Left renal pelvis (tissue), 4 donors: ENCODE measurements at regions not wholly inside any gene's neighbourhood (a gene's known extent, or its start where the extent isn't known, plus 50 kb on each side); places are given as distances from the start of the nearest gene placed in this dataset.

Experiments
- DNase-seq, 4 donors: peaks; one replicate each; pipeline ENCODE4 v3.0.0-alpha.2; 2013; ENCODE audit warnings: low read depth in 4 of 4, low spot score in 3 of 4

DNA sequence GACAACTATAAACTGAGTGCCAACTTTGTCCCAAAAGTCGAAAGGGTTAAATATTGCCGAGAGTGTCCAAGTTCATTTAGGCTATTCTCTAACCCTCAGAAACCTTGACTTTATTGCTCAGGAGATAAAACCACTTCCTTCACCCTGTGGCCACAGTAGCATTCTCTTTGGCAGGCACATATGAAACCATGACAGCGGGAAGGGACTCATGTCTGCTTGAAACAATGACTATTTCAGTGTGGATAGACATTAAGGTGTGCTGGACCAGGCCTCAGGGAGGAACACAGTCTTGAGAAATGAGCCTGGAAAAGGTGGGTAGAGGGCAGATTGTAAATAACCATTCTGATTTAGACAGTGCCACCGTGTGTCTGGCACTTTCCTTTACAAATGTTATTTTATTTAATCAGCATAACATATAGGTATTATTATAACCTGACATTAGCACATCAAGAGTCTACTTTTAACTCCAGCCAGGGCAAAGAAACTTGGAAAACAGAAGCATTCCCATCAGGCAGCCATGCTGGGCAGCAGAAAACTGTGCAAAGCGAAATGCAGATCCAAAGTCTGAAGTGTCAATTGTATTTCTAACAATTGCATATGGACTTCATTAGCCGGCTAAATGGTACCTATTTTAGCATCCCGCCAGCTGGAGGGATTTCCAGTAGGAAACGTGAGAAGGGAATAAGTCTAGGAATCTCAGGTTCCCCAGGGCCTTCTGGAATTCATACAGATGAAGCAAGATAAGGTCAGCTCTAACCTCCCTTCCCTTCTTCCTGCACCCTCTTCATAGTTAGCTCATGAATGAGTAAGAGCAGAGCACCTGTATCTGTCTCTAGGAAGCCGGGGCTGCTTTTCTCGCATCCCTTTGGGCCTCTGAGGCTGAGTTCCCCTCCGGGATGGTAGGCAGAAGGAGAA, 212.8 kb upstream of the ELAC2 start:
- no peak for DNase-seq

DNA sequence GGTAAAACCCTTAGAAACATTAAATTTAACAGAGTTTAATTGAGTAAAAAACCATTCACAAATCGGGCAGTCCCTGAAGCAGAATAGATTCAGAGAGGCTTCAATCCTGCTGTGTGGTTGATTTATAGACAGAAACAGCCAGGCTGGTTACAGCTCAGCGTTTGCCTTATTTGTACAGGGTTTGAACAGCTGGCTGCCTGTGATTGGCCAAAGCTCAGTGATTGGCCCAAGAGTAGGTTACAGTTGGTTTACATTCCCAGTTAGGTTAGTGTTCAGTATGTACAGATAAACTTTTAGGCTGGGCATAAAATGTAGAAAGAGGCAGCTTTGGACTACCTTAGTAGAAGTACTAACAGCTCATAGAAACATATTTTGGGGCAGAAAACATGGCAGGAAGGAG, 210.4 kb upstream of the ELAC2 start:
- DNase-seq, result no peak

DNA sequence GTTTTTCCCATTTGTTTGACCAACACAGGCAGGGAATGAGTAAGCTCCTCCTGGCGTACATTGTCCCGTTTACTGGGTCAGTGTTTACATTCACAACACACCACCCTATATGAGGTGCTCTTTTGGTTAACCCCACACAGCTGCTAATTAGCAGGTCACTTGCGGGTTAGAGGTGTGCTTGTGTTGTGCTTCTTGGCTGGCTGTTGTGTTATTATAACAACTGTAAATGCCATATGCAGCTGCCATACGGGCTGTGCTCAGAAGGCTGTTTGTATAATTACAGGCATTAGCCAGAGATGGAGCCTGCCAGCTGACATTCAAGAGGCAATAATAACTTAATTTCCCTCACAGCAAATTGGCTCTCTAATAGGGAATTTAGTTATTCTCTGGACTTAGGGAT, 205.1 kb upstream of the ELAC2 start:
- peak in 1 of 4 donors; percentile 12 for DNase-seq

DNA sequence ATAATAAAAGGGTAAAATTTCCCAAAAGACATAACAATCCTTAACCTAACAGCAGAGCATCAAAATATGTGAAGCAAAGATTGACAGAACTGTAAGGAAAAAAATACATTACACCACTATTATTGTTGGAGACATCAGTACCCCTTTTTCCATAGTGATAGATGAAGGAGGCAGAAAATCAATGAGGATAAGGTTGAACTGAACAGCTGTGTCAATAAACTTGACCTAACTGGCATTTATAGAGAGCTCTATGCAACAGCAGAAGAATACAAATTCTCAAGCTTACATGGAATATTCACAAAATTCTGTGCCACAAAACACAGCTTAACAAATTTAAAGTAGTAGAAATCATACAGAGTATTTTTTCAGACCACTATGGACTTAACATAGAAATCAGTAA, 195.0 kb upstream of the ELAC2 start:
- no peak for DNase-seq

DNA sequence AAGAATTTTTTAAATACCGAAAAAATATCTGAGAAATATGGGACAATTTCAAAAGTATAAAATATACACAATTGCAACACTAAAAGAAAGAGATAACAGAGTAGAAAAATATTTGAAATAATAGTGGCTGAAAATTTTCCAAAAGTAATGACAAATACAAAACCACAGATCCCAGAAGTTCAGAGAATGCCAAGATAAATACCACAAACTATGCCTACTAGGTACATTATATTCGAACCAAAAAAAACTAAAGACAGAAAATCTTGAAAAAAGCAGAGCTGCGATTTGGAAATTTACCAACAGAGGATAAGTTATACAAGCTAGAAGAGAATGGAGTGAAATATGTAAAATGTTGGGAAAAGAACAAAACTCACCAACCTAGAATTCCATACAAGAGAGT, 191.3 kb upstream of the ELAC2 start:
- DNase-seq, result no peak

DNA sequence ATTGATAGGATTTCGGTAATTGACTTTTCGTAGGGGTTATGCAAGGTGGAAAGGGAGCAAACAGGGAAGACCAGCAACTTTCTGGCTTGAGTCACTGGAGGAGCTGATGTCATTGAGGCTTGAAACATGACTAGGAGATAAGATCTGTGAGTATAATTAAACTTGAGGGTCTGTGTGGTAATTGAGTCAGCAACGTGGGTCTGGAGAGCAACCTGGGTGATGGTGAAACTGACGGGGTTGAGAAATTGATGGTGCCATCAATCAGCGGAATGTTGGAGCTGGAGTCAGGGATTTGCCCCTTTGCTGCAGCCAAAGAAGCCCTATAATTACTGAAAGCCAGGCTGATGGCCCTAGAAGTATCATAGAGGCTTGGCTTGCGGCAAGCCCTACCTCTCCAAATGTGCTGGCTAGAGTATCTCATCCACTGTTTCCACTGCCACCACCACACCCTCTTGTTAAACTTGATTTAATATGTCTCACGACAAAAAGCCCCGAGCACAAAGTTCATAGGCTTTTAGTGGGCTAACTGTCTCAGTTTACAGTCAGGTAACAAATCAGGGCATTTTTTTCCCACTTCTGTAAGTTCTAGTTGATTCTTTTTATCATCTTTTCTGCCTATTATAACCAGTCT, 186.9 kb upstream of the ELAC2 start:
- no peak for DNase-seq

DNA sequence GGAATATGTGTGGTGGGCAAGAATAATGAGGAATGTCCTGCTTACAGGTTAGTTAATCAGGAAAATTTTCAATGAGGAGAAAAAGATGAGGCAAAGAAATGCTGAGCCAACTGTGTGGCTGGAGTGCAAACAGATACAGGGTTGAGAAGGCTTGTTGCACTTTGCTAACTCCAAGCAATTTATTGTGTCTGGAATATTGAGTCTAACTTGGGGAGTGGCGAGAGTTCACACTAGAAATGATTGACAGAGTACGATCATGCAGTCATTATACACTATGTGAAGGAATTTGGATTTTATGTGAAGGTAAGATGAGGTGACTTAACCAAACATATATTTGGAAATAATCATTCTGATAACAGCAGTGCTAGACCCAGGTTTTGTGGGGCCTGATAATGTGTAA, 185.0 kb upstream of the ELAC2 start:
- DNase-seq, result no peak

DNA sequence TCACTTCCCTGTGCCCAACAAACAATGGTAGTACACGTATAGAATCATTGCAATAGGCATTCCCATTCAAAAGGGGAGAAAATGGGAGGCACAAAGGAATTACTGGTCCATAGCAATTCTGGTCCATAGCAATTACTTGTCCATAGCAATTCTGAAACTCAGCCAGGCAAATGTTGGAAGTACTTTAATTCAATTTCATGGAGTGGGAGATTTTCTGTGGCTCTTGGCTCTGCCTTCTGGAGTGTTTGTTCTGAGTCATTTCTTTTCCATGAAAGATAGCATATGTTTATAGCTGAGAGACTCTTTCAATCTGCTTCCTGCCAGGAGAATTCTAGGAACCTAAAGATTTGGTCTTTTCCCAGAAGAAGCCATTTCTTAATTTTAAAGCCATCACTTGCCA, 182.8 kb upstream of the ELAC2 start:
- DNase-seq, result no peak

DNA sequence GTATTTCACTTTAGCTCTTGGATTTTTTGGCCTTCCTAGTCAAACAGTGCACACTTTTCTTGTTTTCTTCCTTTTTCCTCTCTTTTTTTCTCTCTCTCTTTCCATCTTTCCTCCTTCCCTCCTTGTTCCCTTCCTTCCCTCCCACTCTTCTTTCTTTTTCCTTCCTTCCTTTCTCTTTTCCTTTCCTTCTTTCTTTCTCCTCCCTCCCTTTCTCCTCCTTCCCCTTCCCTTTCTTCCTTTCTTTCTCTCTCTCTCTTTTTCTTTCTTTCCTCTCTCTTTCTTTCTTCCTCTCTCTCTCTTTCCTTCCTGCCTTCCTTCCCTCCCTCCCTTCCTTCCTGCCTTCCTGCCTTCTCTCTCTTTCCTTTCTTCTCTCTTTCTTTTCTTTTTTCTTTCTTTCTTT, 181.6 kb upstream of the ELAC2 start:
- DNase-seq, result no peak

DNA sequence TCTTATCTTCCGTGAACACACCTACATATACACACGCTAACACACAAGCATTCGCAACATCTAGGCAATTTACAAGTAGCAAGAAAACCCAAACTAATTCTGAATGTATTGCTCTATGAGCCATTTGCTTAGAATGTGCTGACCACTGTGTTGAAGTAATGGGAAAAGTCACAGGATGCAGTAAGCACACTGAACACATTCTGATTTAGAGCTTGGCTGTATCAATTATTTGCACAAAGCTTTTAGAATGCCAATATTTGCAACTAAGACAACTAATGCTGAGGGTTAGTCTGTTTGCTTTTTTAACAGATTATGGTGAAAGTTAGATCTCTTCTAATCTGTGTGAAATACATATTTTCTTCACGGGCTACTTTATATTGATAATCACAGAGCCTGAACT, 179.8 kb upstream of the ELAC2 start:
- DNase-seq, result no peak

DNA sequence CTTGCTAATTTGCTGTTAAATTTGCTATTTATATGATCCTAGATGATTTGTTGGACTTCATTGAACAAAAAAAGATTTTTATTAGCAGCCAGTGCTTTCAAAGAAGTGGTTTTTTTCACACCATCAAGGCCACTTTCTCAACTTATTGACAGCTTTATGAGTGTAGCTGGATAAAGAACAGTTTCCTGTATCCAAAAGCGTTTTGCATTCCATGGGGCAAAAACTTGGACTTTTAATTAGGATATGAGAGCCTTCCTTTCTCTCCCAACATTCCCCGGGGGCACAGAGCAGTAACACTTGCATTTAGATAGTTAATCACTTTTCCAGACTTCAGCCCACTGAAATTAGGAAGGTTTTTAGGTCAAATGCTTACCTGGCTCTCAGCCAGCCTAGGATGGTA, 177.1 kb upstream of the ELAC2 start:
- DNase-seq, result no peak

DNA sequence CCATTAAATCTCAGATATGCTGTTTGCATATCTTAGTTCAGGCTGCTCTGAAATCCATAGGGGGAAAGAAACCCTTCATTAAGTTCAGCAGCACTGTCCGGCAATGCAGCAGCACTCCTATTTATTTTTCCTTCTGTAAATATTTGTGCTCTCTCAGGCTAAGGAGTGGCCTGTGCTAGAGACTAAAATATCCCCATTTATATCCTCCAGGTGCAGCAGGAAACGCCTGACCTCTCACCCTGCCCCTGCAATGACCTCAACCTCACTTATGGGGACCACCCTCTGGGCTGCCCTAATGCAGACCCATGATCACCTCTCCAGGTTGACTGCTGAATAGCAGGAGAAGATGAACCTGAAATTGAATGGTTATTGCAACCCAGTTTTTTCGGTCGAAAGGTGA, 165.0 kb upstream of the ELAC2 start:
- no peak for DNase-seq

DNA sequence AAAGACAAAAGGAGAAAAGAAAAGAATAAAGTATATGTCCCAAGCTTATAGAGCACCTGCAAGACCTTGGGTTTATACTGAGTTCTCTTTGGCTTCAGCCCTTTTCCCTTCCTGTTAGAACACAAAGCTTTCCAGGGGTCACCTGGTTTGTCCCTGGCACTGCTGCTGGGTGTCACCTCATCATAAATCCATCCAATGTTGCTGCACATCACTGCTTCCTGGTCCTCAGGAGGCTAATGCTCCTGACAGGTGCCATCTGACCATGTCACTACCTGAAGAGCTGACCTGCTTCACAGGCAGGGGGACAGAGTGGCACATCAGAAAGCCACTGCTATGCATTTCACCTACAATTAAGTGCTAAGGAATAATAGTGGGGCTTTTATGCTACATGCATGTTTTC, 164.6 kb upstream of the ELAC2 start:
- DNase-seq, result no peak

DNA sequence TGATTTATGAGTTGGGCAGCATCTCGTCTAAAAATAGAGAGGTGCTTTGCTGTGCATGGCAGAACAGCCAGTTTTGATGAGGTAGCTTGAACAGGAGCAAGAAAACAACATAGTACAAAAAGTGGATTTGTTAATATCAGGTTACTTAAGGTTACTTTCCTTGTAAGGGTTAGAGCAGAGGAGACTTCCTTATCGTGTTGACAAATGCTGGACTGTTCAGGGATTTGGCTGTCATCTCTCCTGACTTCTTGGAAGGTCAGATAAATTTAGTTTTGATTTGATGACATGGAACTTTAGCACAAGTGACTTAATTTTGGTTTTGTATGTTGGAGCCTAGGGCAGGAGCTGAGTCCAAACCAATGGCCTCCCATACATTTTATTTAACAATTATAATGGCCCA, 163.9 kb upstream of the ELAC2 start:
- DNase-seq, result no peak

DNA sequence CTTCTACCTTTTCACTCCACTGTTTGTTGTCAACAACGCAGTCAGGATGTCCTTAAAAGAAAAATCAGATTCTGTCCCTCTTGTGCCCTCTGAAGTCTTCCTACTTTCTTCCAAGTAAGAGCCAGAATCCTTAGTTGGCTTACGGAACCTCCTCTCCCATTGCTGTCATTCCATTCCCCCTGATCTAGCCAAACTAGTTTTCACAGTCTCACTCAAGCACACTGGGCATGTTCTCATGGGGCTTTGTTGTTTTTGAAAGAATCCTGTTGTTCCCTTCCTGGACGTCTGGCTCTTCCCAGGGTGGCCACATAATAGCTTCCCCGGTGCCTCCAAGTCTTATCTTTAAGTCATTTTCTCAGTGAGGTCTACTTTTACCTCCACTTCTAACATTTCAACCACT, 158.6 kb upstream of the ELAC2 start:
- no peak for DNase-seq

DNA sequence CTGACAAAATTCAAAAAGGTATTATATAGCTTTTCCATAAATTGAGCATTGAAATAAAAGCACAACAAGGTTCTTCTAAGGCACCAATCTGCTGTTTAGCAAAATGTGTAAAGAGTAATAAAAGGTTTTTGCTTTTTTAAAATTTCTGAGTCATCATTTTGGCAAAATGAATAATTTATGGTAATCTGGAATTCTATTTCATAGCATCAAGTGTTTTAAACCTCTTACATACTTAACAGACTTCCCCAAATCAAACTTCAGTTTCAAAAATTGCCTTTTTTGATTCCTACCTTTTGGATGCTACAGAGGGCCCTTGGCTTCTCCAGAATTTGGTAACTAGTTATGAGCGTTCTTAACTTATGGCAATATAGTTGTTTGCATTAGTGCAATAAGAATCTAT, 154.0 kb upstream of the ELAC2 start:
- no peak for DNase-seq

DNA sequence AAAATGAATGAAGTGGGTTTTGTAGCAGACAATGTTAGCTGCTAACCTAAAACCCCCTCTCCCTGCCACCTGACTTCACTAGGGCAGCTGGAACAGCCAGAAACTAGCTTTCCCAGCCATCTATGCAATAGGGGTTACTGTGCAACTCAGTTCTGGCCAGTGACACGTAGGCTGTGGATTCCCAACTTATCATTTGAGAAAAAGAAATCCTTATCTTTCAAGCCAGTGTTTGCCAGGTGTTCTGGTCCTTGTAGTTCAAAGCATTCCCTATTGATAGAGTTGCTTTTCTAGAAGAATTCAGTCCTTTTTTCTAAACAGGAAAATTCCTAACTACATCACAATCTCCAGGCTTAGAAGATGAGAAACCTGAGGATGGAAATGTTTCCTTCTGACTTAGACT, 144.5 kb upstream of the ELAC2 start:
- DNase-seq, result no peak

DNA sequence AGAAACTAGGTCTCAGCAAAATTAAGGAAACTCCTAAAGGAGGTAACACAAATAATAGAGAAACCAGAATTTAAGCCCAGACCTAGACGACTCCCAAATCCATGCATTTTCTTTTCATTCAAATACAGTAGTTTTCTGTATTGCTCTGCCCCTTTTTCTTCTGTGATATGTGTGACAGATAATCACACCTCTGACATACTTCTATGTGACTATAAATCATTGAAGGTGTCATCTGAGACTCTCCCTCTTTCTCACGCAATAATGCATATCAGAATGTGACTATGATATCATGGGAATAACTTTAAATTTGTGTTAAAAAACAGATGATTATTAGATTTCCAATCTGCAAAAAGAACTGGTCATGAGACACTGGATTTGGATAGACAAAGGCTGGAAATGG, 143.0 kb upstream of the ELAC2 start:
- DNase-seq, result no peak

DNA sequence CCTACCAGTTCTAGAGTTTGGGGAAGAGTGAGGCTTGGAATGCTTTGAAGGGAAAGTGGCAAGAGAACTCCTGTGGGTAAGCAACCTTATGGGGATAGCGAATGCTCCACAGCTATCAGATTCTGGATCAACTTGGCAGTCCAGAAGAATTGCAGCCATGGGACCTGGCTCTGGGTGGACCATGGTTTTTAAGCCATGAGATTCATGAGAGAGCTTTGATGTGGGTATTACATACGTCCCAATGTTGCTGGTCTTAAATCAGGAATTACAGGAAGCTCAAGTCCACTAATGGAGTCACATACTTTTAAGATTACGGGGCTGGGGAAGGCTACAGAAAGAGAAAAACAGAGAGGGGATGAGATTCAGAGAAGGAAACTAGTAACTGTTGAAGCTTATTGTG, 142.5 kb upstream of the ELAC2 start:
- DNase-seq, result no peak

DNA sequence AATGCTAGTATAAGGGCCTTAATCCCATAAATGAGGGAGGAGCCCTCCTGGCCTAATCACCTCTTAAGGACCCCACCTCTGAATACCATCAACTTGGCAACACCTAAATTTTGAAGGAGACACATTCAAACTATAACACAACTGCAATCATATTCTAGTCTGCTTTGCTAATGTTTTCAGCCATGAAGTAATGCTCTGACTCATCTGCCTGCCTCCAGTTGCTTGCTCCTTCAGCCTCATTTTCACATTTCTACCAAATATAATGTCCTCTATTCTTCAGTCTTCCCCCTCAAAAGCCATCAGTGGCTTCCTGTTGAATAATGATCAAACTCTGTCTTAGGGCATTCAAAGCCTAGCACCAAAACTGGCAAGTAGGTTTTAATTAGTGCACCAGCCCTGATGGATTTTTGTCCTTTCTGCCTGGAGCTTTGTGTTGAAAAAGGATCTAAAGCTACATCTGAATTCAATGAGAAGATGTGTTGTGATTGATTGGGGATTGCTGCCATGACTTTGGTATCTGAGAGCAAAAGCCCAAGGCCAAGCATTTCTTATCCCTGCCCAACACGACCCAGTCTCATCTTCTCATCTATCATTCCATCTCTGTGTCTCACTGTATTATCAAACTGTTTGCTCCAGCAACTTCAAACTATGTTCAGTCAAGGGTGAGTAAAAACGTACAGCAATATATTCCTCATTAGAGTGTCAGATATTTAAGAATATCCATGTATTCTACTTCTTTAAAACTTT, 140.8 kb upstream of the ELAC2 start:
- DNase-seq, result no peak

DNA sequence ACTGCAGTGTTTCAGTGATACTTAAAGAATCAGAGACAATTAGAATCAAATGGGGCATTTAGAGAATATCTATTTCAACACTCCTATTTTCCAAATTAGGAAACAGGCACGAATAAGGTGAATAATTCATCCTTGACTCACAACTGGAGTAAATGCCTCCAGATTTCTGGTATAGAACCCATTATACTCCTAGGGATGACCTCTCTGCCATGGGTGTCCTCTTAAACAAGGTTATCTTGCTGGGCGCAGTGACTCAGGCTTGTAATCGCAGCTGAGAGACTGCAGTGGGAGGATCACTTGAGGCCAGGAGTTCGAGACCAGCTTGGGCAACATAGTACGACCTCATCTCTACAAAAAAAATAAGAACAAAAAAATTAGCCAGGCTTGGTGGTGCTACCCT, 139.8 kb upstream of the ELAC2 start:
- DNase-seq, result no peak

DNA sequence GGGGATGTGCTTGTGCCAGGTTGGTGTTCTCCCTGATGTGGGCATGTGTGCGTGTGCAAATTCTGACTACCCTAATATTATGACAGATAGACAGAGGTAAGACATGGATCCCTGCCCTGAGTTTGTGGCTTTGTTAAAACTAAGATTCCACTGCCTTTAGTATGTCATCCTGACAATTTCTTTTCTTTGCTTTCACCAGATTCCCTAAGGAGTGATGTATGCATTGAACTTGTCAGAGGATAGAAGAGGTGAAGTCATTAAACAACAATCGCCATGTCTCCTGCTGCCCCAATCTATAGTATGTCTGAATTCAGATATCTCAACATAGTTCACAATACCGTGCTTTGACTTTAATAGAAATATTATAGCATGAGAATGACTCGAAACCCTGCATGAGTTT, 137.1 kb upstream of the ELAC2 start:
- no peak for DNase-seq
